GM23338 (cell line): ENCODE measurements at regions not wholly inside any gene's neighbourhood (a gene's known extent, or its start where the extent isn't known, plus 50 kb on each side); places are given as distances from the start of the nearest gene placed in this dataset.

Source experiments
- ATAC-seq: fragments of 200-7000 bp; cut with Tn5 transposase; 3 replicates; pipeline ENCODE4 v1.9.1; 2020
- DNase-seq: peaks from one replicate; pipeline ENCODE4 v3.0.0-alpha.2; 2015; ENCODE audit warnings: low spot score
- H2AFZ ChIP-seq: fragments of 200-600 bp; sonication (generic); 2 replicates; pipeline ENCODE4 v1.8.0; 2016; ENCODE audit warnings: antibody characterized with exemption, mild to moderate bottlenecking, moderate library complexity
- H3F3A ChIP-seq: fragments of 200-600 bp; sonication (generic); replicated peaks from 2 replicates; pipeline ENCODE4 v1.8.0; 2017; ENCODE audit warnings: antibody characterized with exemption, mixed run types, low read depth
- H3K27ac ChIP-seq: fragments of 200-600 bp; sonication (generic); 2 replicates; pipeline ENCODE4 v1.6.1; 2016; ENCODE audit warnings: low read depth
- H3K27me3 ChIP-seq: fragments of 200-600 bp; sonication (generic); 2 replicates; pipeline ENCODE4 v1.8.0; 2016; ENCODE audit warnings: mild to moderate bottlenecking, mixed run types, moderate library complexity; ENCODE audit not compliant: insufficient read depth
- H3K36me3 ChIP-seq: fragments of 200-600 bp; sonication (generic); 2 replicates; pipeline ENCODE4 v1.8.0; 2016; ENCODE audit warnings: mild to moderate bottlenecking; ENCODE audit not compliant: insufficient read depth
- H3K4me1 ChIP-seq: fragments of 200-600 bp; sonication (generic); 2 replicates; pipeline ENCODE4 v1.8.0; 2016; ENCODE audit warnings: mild to moderate bottlenecking, moderate library complexity; ENCODE audit not compliant: insufficient read depth
- H3K4me2 ChIP-seq: fragments of 200-600 bp; sonication (generic); 2 replicates; pipeline ENCODE4 v1.7.1; 2017; ENCODE audit warnings: mixed run types
- H3K4me3 ChIP-seq: fragments of 200-600 bp; sonication (generic); 2 replicates; pipeline ENCODE4 v1.6.1; 2016; ENCODE audit warnings: mixed run types
- H3K79me2 ChIP-seq: fragments of 200-600 bp; sonication (generic); replicated peaks from 2 replicates; pipeline ENCODE4 v1.8.0; 2017; ENCODE audit warnings: mild to moderate bottlenecking; ENCODE audit not compliant: insufficient read depth
- H3K9me2 ChIP-seq: fragments of 200-600 bp; sonication (generic); 2 replicates; pipeline ENCODE4 v1.8.0; 2017; ENCODE audit not compliant: insufficient read depth
- H4K20me1 ChIP-seq: fragments of 200-600 bp; sonication (generic); replicated peaks from 2 replicates; pipeline ENCODE4 v1.8.0; 2017; ENCODE audit warnings: mild to moderate bottlenecking; ENCODE audit not compliant: insufficient read depth
- H3K27ac Mint-ChIP-seq: 2 replicates; pipeline ENCODE4 v1.8.0; 2020; ENCODE audit warnings: inconsistent platforms, mild to moderate bottlenecking, moderate library complexity, mixed read lengths
- H3K27me3 Mint-ChIP-seq: 3 replicates; pipeline ENCODE4 v1.8.0; 2022; ENCODE audit warnings: low read depth, mild to moderate bottlenecking, moderate library complexity, mixed read lengths, inconsistent platforms; ENCODE audit not compliant: insufficient read depth, poor library complexity
- H3K36me3 Mint-ChIP-seq: 3 replicates; pipeline ENCODE4 v1.8.0; 2021; ENCODE audit warnings: low read depth, mild to moderate bottlenecking, inconsistent platforms, moderate library complexity, mixed read lengths
- H3K4me1 Mint-ChIP-seq: 3 replicates; pipeline ENCODE4 v1.8.0; 2020; ENCODE audit warnings: mild to moderate bottlenecking, inconsistent platforms, mixed read lengths
- H3K4me3 Mint-ChIP-seq: 3 replicates; pipeline ENCODE4 v1.8.0; 2021; ENCODE audit warnings: moderate library complexity, mild to moderate bottlenecking, inconsistent platforms, mixed read lengths
- H3K9me3 Mint-ChIP-seq: 3 replicates; pipeline ENCODE4 v1.8.0; 2020; ENCODE audit warnings: moderate library complexity, mild to moderate bottlenecking, inconsistent platforms, mixed read lengths
- CREB1 ChIP-seq: fragments of 250-450 bp; sonication (Bioruptor Pico); IDR thresholded peaks from 2 replicates; pipeline ENCODE4 v1.5.0; 2020; ENCODE audit warnings: low read depth, mild to moderate bottlenecking, moderate library complexity
- CTCF ChIP-seq, 2 experiments: fragments of 200-600 bp in 1 of 2; sonication (generic) in 1 of 2; conservative IDR thresholded peaks; 2 replicates each; pipeline versions ENCODE4 v1.5.1 to v1.6.1; 2016 to 2017; ENCODE audit warnings: antibody characterized with exemption in 2 of 2, low read depth in 2 of 2, mild to moderate bottlenecking in 2 of 2, moderate library complexity in 1 of 2
- EZH2 ChIP-seq: fragments of 200-600 bp; sonication (generic); IDR thresholded peaks from one replicate; pipeline ENCODE4 v1.8.0; 2017; ENCODE audit warnings: antibody characterized with exemption, mild to moderate bottlenecking, low read depth; ENCODE audit not compliant: unreplicated experiment
- EZH2phosphoT487 ChIP-seq: fragments of 200-600 bp; sonication (generic); IDR thresholded peaks from one replicate; pipeline ENCODE4 v1.8.1; 2018; ENCODE audit warnings: antibody characterized with exemption; ENCODE audit not compliant: unreplicated experiment
- JUNB ChIP-seq: IDR thresholded peaks from one replicate; pipeline ENCODE4 v1.6.1; 2016; ENCODE audit warnings: antibody characterized with exemption; ENCODE audit not compliant: unreplicated experiment
- NANOG ChIP-seq: IDR thresholded peaks from 2 replicates; pipeline ENCODE4 v1.6.1; 2016; ENCODE audit warnings: antibody characterized with exemption, borderline replicate concordance
- POLR2AphosphoS5 ChIP-seq: IDR thresholded peaks from 2 replicates; pipeline ENCODE4 v1.6.1; 2016; ENCODE audit warnings: antibody characterized with exemption, low read depth
- REST ChIP-seq: IDR thresholded peaks from one replicate; pipeline ENCODE4 v1.6.1; 2018; ENCODE audit warnings: antibody characterized with exemption; ENCODE audit not compliant: unreplicated experiment
- STAT1 ChIP-seq: IDR thresholded peaks from one replicate; pipeline ENCODE4 v1.6.1; 2016; ENCODE audit warnings: antibody characterized with exemption; ENCODE audit not compliant: unreplicated experiment
- ZNF331 ChIP-seq: fragments of 250-450 bp; sonication (Bioruptor Pico); IDR thresholded peaks from 2 replicates; pipeline ENCODE4 v1.5.0; 2020; ENCODE audit warnings: low read depth, mild to moderate bottlenecking, moderate library complexity
- ZNF462 ChIP-seq: fragments of 250-450 bp; sonication (Bioruptor Pico); IDR thresholded peaks from 2 replicates; pipeline ENCODE4 v1.5.0; 2020; ENCODE audit warnings: mild to moderate bottlenecking, moderate library complexity

GRCh38 chr6:30824698-30825097 lies 59.6 kb upstream of the DDR1 start (continued):
- no peak for TF ChIP-seq REST

- Histone ChIP-seq H3F3A (0 out of 2 replicates have a peak, but pooled peaks cover 4% of the 10 kb centered on the region), H3K27ac (no peak overlapping the region), H3K79me2 (no peaks in the 10 kb centered on the region), H3K27me3 (no peaks in the 10 kb centered on the region), H3K4me2 (no peak overlapping the region), H3K4me1 (peaks cover 6% of the 10 kb centered on the region; the same call in 1 of the 2 replicates), H3K9me2 (no peaks in the 10 kb centered on the region), H3K36me3 (no peaks in the 10 kb centered on the region), H3K4me3 (no peak overlapping the region), H4K20me1 (no peaks in the 10 kb centered on the region), H2AFZ (no peak overlapping the region)
- ATAC-seq (no peak), DNase-seq (no peak)
- Mint-ChIP-seq H3K4me1 (peaks cover 17% of the 10 kb centered on the region), H3K27ac (no peak overlapping the region), H3K9me3 (no peaks in the 10 kb centered on the region; the same call in 2 of the 3 replicates), H3K27me3 (peaks cover 3% of the 10 kb centered on the region), H3K36me3 (no peaks in the 10 kb centered on the region), H3K4me3 (no peak overlapping the region; the same call in 2 of the 3 replicates)
- TF ChIP-seq CREB1 (CRISPR knock-in tag), result no peak
- no peak for TF ChIP-seq NANOG
- no peak for TF ChIP-seq POLR2AphosphoS5
- TF ChIP-seq EZH2phosphoT487, result no peak
- TF ChIP-seq ZNF331 (CRISPR knock-in tag), result no peak
- TF ChIP-seq REST, result no peak
- TF ChIP-seq JUNB, result no peak
- no peak for TF ChIP-seq CTCF (conservative IDR thresholded peaks at IDR 0.05; ENCODE audit: low read depth in 2 of 2)
- TF ChIP-seq EZH2, result no peak
- no peak for TF ChIP-seq ZNF462
- TF ChIP-seq STAT1, result no peak
Observed at GRCh38 chr6:30823534-30823865, 60.8 kb upstream of the DDR1 start.
